Neuronal stem cell (in vitro differentiated cells): ENCODE measurements at regions not wholly inside any gene's neighbourhood (a gene's known extent, or its start where the extent isn't known, plus 50 kb on each side); places are given as distances from the start of the nearest gene placed in this dataset.

Experiments
- DNase-seq: peaks from one replicate; pipeline ENCODE4 v3.0.0-alpha.2; 2013; ENCODE audit warnings: low spot score
- H2AFZ ChIP-seq: one replicate; pipeline ENCODE4 v1.6.1; 2013; ENCODE audit warnings: mild to moderate bottlenecking, low read length, inconsistent platforms
- H2AK5ac ChIP-seq: 2 replicates; pipeline ENCODE4 v1.6.1; 2013; ENCODE audit warnings: low read depth, mild to moderate bottlenecking, inconsistent platforms, low read length, moderate library complexity, mixed read lengths
- H2BK120ac ChIP-seq: 2 replicates; pipeline ENCODE4 v1.6.1; 2013; ENCODE audit warnings: low read depth, mild to moderate bottlenecking, inconsistent platforms, low read length, moderate library complexity, mixed read lengths
- H2BK12ac ChIP-seq: one replicate; pipeline ENCODE4 v1.6.1; 2013; ENCODE audit warnings: low read length, inconsistent platforms
- H2BK15ac ChIP-seq: 2 replicates; pipeline ENCODE4 v1.6.1; 2013; ENCODE audit warnings: mild to moderate bottlenecking, low read length, inconsistent platforms, mixed read lengths
- H2BK5ac ChIP-seq: one replicate; pipeline ENCODE4 v1.6.1; 2013; ENCODE audit warnings: inconsistent platforms, mild to moderate bottlenecking, low read length, moderate library complexity
- H3K14ac ChIP-seq: one replicate; pipeline ENCODE4 v1.6.1; 2013; ENCODE audit warnings: low read length, inconsistent platforms
- H3K18ac ChIP-seq: 2 replicates; pipeline ENCODE4 v1.6.1; 2013; ENCODE audit warnings: low read length, inconsistent platforms
- H3K23ac ChIP-seq: 2 replicates; pipeline ENCODE4 v1.6.1; 2013; ENCODE audit warnings: low read depth, mild to moderate bottlenecking, mixed read lengths, low read length, inconsistent platforms; ENCODE audit not compliant: poor library complexity
- H3K27ac ChIP-seq: replicated peaks from 3 replicates; pipeline ENCODE4 v1.5.1; 2013; ENCODE audit warnings: low read length, inconsistent platforms
- H3K27me3 ChIP-seq, 3 experiments: 2 replicates each; pipeline ENCODE4 v1.6.1; 2013; ENCODE audit warnings: low read length in 3 of 3, mild to moderate bottlenecking in 2 of 3, inconsistent platforms in 1 of 3, low read depth in 1 of 3, mixed read lengths in 1 of 3, moderate library complexity in 1 of 3; ENCODE audit not compliant: control insufficient read depth in 3 of 3, insufficient read depth in 3 of 3
- H3K36me3 ChIP-seq, 2 donors: replicated peaks in 1 of 2; 2 replicates each; pipeline ENCODE4 v1.6.1; 2013; ENCODE audit warnings: low read length in 2 of 2; ENCODE audit not compliant: control insufficient read depth in 2 of 2, insufficient read depth in 2 of 2
- H3K4ac ChIP-seq: 2 replicates; pipeline ENCODE4 v1.6.1; 2013; ENCODE audit warnings: inconsistent platforms, mild to moderate bottlenecking, low read length, moderate library complexity
- H3K4me1 ChIP-seq, 2 donors: 1 replicate in 1 of 2; 2 replicates in 1 of 2; pipeline ENCODE4 v1.6.1; 2013; ENCODE audit warnings: low read length in 2 of 2, low read depth in 1 of 2; ENCODE audit not compliant: control insufficient read depth in 2 of 2, insufficient read depth in 1 of 2
- H3K4me2 ChIP-seq: one replicate; pipeline ENCODE4 v1.6.1; 2013; ENCODE audit warnings: mild to moderate bottlenecking, low read length, inconsistent platforms; ENCODE audit not compliant: insufficient read depth, poor library complexity, severe bottlenecking
- H3K4me3 ChIP-seq, 2 donors: 2 replicates each; pipeline ENCODE4 v1.5.1; 2013; ENCODE audit warnings: low read length in 2 of 2, mild to moderate bottlenecking in 2 of 2, inconsistent platforms in 1 of 2, moderate library complexity in 1 of 2
- H3K79me1 ChIP-seq: one replicate; pipeline ENCODE4 v1.6.1; 2013; ENCODE audit warnings: low read depth, mild to moderate bottlenecking, inconsistent platforms, low read length, moderate library complexity
- H3K9ac ChIP-seq: one replicate; pipeline ENCODE4 v1.6.1; 2013; ENCODE audit warnings: mild to moderate bottlenecking, low read depth, low read length, inconsistent platforms; ENCODE audit not compliant: poor library complexity
- H3K9me3 ChIP-seq, 2 donors: replicated peaks in 1 of 2; 2 replicates each; pipeline versions ENCODE3 to v1.6.1; 2013; ENCODE audit warnings: low read length in 2 of 2, mild to moderate bottlenecking in 2 of 2, inconsistent platforms in 1 of 2, low read depth in 1 of 2, mixed read lengths in 1 of 2, moderate library complexity in 1 of 2; ENCODE audit not compliant: control insufficient read depth in 2 of 2, insufficient read depth in 1 of 2
- H4K8ac ChIP-seq: one replicate; pipeline ENCODE4 v1.6.1; 2013; ENCODE audit warnings: low read depth, mild to moderate bottlenecking, inconsistent platforms, low read length, moderate library complexity
- H4K91ac ChIP-seq: one replicate; pipeline ENCODE4 v1.6.1; 2013; ENCODE audit warnings: low read length, low read depth, mild to moderate bottlenecking, inconsistent platforms; ENCODE audit not compliant: poor library complexity
- WGBS, 2 donors: extraction: QIAGEN DNeasy Blood & Tissue Kit; methylation state at CpG; one replicate each; pipeline ENCODE4 v1.1.7; 2013; ENCODE audit warnings: missing lambda C conversion rate in 2 of 2, mixed read lengths in 1 of 2; ENCODE audit not compliant: insufficient read length in 2 of 2, insufficient replicate concordance in 1 of 2; ENCODE audit errors: extremely low coverage in 2 of 2; 5-methylcytosine and 5-hydroxymethylcytosine counted together

DNA sequence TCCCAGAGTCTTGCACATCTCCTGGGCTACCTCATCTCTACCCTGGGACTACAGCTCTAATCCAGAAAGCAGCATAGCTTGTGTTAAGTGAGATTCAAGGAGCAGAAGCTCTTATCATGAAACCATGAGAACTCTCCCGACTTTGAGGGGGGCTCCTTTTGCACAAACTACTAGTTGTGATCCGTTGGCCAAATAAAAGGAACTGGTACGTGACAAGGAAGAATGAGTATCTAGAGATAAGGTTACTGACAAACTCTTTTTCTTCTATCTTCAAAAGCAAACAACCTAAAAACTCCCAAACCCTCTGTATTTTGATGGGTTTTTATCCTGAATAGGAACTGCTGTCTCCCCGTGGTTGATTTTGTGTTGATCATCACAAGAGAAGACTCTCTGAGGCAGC is 168.5 kb downstream of the SLC24A2 start:
- Histone ChIP-seq H2BK15ac (no peak overlapping the region), H3K4me1 (no peaks in the 10 kb centered on the region), H2AFZ (no peak overlapping the region), H3K4ac (no peak overlapping the region), H3K27ac (no peak overlapping the region), H2BK5ac (no peak overlapping the region), H3K23ac (no peak overlapping the region), H3K9ac (no peak overlapping the region), H3K18ac (no peak overlapping the region), H2BK12ac (no peak overlapping the region), H3K9me3 (no peaks in the 10 kb centered on the region), H4K8ac (no peak overlapping the region), H3K14ac (no peak overlapping the region), H4K91ac (no peak overlapping the region), H3K4me2 (no peak overlapping the region), H2AK5ac (no peak overlapping the region), H2BK120ac (no peak overlapping the region), H3K79me1 (no peaks in the 10 kb centered on the region), H3K36me3 (no peaks in the 10 kb centered on the region), H3K4me3 (no peak overlapping the region), H3K27me3 (no peaks in the 10 kb centered on the region)
- no CpG with 5 or more reads among the region's 4 CpGs for WGBS, 2 donors
- no peak for DNase-seq

DNA sequence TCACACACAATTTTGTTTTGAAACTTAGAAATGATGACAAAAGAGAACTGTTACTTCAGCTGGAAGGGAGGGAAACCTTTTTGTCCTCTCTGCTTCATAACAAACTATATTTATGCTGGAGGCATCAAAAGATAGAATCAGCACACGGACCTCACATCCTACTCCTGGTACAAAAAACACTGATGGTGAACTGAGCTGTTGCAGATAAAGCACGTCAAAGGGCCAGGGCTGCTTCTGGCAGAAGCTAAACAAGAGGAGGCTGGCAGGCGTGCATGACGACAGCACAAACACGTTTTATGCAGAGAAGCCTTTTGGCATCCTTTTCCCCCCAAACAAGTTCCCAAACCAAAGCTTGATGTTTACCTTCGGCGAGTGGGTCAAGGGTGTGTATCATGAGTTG is 169.6 kb downstream of the SLC24A2 start:
- Histone ChIP-seq H3K4me1 (no peaks in the 10 kb centered on the region), H2AFZ (no peak overlapping the region), H2BK12ac (no peak overlapping the region), H3K27me3 (no peaks in the 10 kb centered on the region), H2BK5ac (no peak overlapping the region), H3K4ac (no peak overlapping the region), H3K4me3 (no peak overlapping the region), H4K91ac (no peak overlapping the region), H3K36me3 (no peaks in the 10 kb centered on the region), H2BK15ac (no peak overlapping the region), H3K18ac (no peak overlapping the region), H3K9ac (no peak overlapping the region), H3K9me3 (no peaks in the 10 kb centered on the region), H2AK5ac (no peak overlapping the region), H3K79me1 (no peaks in the 10 kb centered on the region), H3K14ac (no peak overlapping the region), H3K4me2 (no peak overlapping the region), H3K27ac (no peak overlapping the region), H4K8ac (no peak overlapping the region), H3K23ac (no peak overlapping the region), H2BK120ac (no peak overlapping the region)
- no peak for DNase-seq
- WGBS, 2 donors = no CpG with 5 or more reads among the region's 7 CpGs

DNA sequence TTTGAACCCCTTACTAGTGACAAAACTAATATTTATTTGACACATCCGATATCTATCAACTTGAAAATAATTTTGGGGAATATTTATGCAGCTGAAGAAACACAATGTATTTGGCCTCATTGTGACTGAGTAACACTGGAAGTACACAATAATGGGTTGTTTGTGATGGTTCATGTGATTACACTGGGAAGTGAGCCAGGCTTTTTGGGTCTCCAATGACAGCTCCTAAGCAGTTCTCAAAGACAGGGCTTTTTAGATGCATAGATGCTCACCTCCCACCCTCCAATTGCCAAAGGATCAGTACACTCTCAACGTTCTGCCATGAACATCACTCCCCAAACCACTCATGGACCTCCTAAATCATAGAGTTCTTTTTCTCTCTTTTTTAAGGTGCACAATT is 170.0 kb downstream of the SLC24A2 start:
- Histone ChIP-seq H4K8ac (no peak overlapping the region), H3K14ac (no peak overlapping the region), H3K9ac (no peak overlapping the region), H2BK120ac (no peak overlapping the region), H3K18ac (no peak overlapping the region), H3K4ac (no peak overlapping the region), H2BK12ac (no peak overlapping the region), H3K79me1 (no peaks in the 10 kb centered on the region), H2AFZ (no peak overlapping the region), H3K27ac (no peak overlapping the region), H2BK5ac (no peak overlapping the region), H3K27me3 (no peaks in the 10 kb centered on the region), H3K36me3 (no peaks in the 10 kb centered on the region), H4K91ac (no peak overlapping the region), H3K23ac (no peak overlapping the region), H3K4me2 (no peak overlapping the region), H2BK15ac (no peak overlapping the region), H3K4me1 (no peaks in the 10 kb centered on the region), H2AK5ac (no peak overlapping the region), H3K4me3 (no peak overlapping the region), H3K9me3 (no peaks in the 10 kb centered on the region)
- no CpG with 5 or more reads among the region's 2 CpGs for WGBS, 2 donors
- DNase-seq = no peak

DNA sequence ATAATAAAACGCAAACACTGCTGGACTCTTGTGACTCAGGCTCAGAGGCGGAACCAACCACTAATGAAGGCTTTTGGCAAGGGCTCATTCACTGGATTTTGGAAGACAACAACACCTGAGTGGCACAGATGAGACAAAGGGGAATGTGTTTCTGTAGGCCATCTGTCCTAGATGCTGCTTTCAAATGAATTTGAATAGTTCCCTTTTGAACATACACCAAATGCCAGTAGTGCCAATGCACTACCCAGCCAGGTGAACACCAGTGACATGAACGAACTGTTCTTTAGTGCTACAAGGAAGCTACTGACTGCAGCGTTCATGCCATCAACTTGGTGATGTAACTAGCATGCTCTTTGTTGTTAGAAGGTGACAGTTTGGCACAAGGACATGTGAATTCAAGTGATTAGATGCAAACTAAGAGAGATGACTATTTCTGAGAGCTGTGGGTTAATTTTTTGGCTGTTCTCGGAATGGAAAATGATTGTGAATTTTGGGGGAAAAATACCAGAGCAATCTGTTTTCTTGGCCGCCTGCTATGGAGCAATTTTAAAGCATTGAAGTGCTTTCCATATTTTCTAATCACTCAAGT is 173.7 kb downstream of the SLC24A2 start:
- H2BK15ac ChIP-seq = no peak overlapping the region
- no peak overlapping the region for H3K18ac ChIP-seq
- no peak for DNase-seq
- no peak overlapping the region for H3K4ac ChIP-seq
- no peak overlapping the region for H3K27ac ChIP-seq
- no peak overlapping the region for H3K23ac ChIP-seq
- H3K79me1 ChIP-seq = no peaks in the 10 kb centered on the region
- no peak overlapping the region for H3K14ac ChIP-seq
- H4K8ac ChIP-seq = no peak overlapping the region
- no peak overlapping the region for H3K9ac ChIP-seq
- H2AK5ac ChIP-seq = no peak overlapping the region
- H2AFZ ChIP-seq = no peak overlapping the region
- no peak overlapping the region for H2BK12ac ChIP-seq
- no peaks in the 10 kb centered on the region for H3K4me1 ChIP-seq
- no peak overlapping the region for H2BK5ac ChIP-seq
- H3K27me3 ChIP-seq = no peaks in the 10 kb centered on the region
- H4K91ac ChIP-seq = no peak overlapping the region
- H3K36me3 ChIP-seq = no peaks in the 10 kb centered on the region
- H3K4me2 ChIP-seq = no peak overlapping the region
- no peak overlapping the region for H3K4me3 ChIP-seq
- WGBS, 2 donors = no CpG with 5 or more reads among the region's 6 CpGs
- H2BK120ac ChIP-seq = no peak overlapping the region
- H3K9me3 ChIP-seq = no peaks in the 10 kb centered on the region
